ENCODE measurements at regions not wholly inside any gene's neighbourhood (a gene's known extent, or its start where the extent isn't known, plus 50 kb on each side); places are given as distances from the start of the nearest gene placed in this dataset.
"Not testable (repeated sequence)": the region's sequence is repeated elsewhere in the genome, so short reads cannot be mapped to it uniquely, and the experiment has no call there.

GRCh38 chr20:29086938-29087337 lies 2170.5 kb upstream of the DEFB115 start:
- H3K4me3 ChIP-seq (ENCODE audit: low read depth, low read length) = no peak overlapping the region
- POLR2A ChIA-PET = no interaction called here
- DNase-seq (ENCODE audit: low read depth, low spot score) = no peak
- CTCF ChIA-PET = no interaction called here
- no peak for TF ChIP-seq CTCF (IDR thresholded peaks at IDR 0.05; ENCODE audit: insufficient read depth, low read length, missing control alignments)

- POLR2A ChIA-PET; H3K4me3 ChIP-seq (ENCODE audit: low read depth, low read length): not testable (repeated sequence)
These were observed 2169.6 kb upstream of the DEFB115 start for GRCh38 chr20:29087887-29088286.

GRCh38 chr20:29088472-29088871 lies 2169.0 kb upstream of the DEFB115 start:
- DNase-seq (ENCODE audit: low read depth, low spot score); POLR2A ChIA-PET; H3K4me3 ChIP-seq (ENCODE audit: low read depth, low read length); CTCF ChIA-PET: not testable (repeated sequence)

More at GRCh38 chr20:29087887-29088286, 2169.6 kb upstream of the DEFB115 start:
- CTCF ChIA-PET; DNase-seq (ENCODE audit: low read depth, low spot score): not testable (repeated sequence)

GRCh38 chr20:29089409-29089808 lies 2168.1 kb upstream of the DEFB115 start:
- H3K4me3 ChIP-seq (ENCODE audit: low read depth, low read length); POLR2A ChIA-PET; CTCF ChIA-PET; DNase-seq (ENCODE audit: low read depth, low spot score): not testable (repeated sequence)

GRCh38 chr20:29093958-29094357 lies 2163.5 kb upstream of the DEFB115 start:
- CTCF ChIA-PET; POLR2A ChIA-PET; DNase-seq (ENCODE audit: low read depth, low spot score); H3K4me3 ChIP-seq (ENCODE audit: low read depth, low read length): not testable (repeated sequence)

- H3K4me3 ChIP-seq (ENCODE audit: low read depth, low read length); CTCF ChIA-PET; POLR2A ChIA-PET; DNase-seq (ENCODE audit: low read depth, low spot score): not testable (repeated sequence)
These were observed 2160.8 kb upstream of the DEFB115 start for GRCh38 chr20:29096695-29097094.

GRCh38 chr20:29107884-29108283 lies 2149.6 kb upstream of the DEFB115 start:
- CTCF ChIA-PET; H3K4me3 ChIP-seq (ENCODE audit: low read depth, low read length); POLR2A ChIA-PET; DNase-seq (ENCODE audit: low read depth, low spot score): not testable (repeated sequence)

- DNase-seq (ENCODE audit: low read depth, low spot score); POLR2A ChIA-PET; CTCF ChIA-PET; H3K4me3 ChIP-seq (ENCODE audit: low read depth, low read length): not testable (repeated sequence)
These were observed 2148.1 kb upstream of the DEFB115 start for GRCh38 chr20:29109386-29109785.

GRCh38 chr20:29115097-29115496 lies 2142.4 kb upstream of the DEFB115 start:
- DNase-seq (ENCODE audit: low read depth, low spot score); CTCF ChIA-PET; POLR2A ChIA-PET; H3K4me3 ChIP-seq (ENCODE audit: low read depth, low read length): not testable (repeated sequence)

GRCh38 chr20:29119141-29119540 lies 2138.3 kb upstream of the DEFB115 start:
- POLR2A ChIA-PET = no interaction called here
- no peak for TF ChIP-seq CTCF (IDR thresholded peaks at IDR 0.05; ENCODE audit: insufficient read depth, low read length, missing control alignments)
- DNase-seq (ENCODE audit: low read depth, low spot score) = no peak
- CTCF ChIA-PET = no interaction called here
- H3K4me3 ChIP-seq (ENCODE audit: low read depth, low read length) = no peak overlapping the region

- H3K4me3 ChIP-seq (ENCODE audit: low read depth, low read length); CTCF ChIA-PET: not testable (repeated sequence)
These were observed 2137.8 kb upstream of the DEFB115 start for GRCh38 chr20:29119684-29120083.

GRCh38 chr20:29120088-29120487 lies 2137.4 kb upstream of the DEFB115 start:
- DNase-seq (ENCODE audit: low read depth, low spot score); POLR2A ChIA-PET; CTCF ChIA-PET; H3K4me3 ChIP-seq (ENCODE audit: low read depth, low read length): not testable (repeated sequence)

More at GRCh38 chr20:29119684-29120083, 2137.8 kb upstream of the DEFB115 start:
- DNase-seq (ENCODE audit: low read depth, low spot score); POLR2A ChIA-PET: not testable (repeated sequence)

GRCh38 chr20:29120575-29120974 lies 2136.9 kb upstream of the DEFB115 start:
- DNase-seq (ENCODE audit: low read depth, low spot score); CTCF ChIA-PET; POLR2A ChIA-PET; H3K4me3 ChIP-seq (ENCODE audit: low read depth, low read length): not testable (repeated sequence)

- POLR2A ChIA-PET; DNase-seq (ENCODE audit: low read depth, low spot score); CTCF ChIA-PET; H3K4me3 ChIP-seq (ENCODE audit: low read depth, low read length): not testable (repeated sequence)
These were observed 2134.7 kb upstream of the DEFB115 start for GRCh38 chr20:29122784-29123183.
